ENCODE measurements at regions not wholly inside any gene's neighbourhood (a gene's known extent, or its start where the extent isn't known, plus 50 kb on each side); places are given as distances from the start of the nearest gene placed in this dataset.

DNA sequence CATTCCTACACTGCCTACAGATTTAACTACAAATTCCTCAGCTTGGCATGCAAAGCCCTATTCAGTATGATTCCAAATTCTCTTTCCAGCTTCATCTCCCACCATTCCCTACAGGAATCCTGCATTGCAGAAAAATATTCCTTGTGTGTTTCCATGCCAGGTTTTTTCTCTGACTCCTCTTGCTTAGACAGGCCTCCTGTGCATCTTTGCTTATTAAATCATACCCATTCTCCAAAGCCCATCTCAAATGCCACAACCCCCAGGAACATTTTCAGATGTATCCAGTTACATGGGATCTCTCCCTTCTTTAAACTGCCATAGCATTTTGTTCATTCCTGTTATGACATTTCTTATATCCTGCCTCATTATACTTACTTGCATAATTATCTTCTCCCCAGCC is 106.4 kb upstream of the GRIA3 start:
- TF ChIP-seq POLR2A (IDR thresholded peaks at IDR 0.05) (no peak), CTCF (IDR thresholded peaks at IDR 0.05) (no peak)
